GM21515 (cell line): ENCODE measurements at regions not wholly inside any gene's neighbourhood (a gene's known extent, or its start where the extent isn't known, plus 50 kb on each side); places are given as distances from the start of the nearest gene placed in this dataset.
"Not testable (repeated sequence)": the region's sequence is repeated elsewhere in the genome, so short reads cannot be mapped to it uniquely, and the experiment has no call there.

ENCODE experiments used
- ATAC-seq: cut with Tn5 transposase; IDR thresholded peaks from one replicate; pipeline ENCODE4 v1.9.1; 2021; ENCODE audit not compliant: unreplicated experiment

GRCh38 chr4:131367441-131367840 lies 1781.7 kb upstream of the PCDH10 start:
- ATAC-seq: no peak

GRCh38 chr4:131370846-131371245 lies 1778.2 kb upstream of the PCDH10 start:
- ATAC-seq: no peak

- no peak for ATAC-seq
Observed at GRCh38 chr4:131381055-131381454, 1768.0 kb upstream of the PCDH10 start.

GRCh38 chr4:131382839-131383238 lies 1766.3 kb upstream of the PCDH10 start:
- no peak for ATAC-seq

- no peak for ATAC-seq
Observed at GRCh38 chr4:131388277-131388676, 1760.8 kb upstream of the PCDH10 start.

GRCh38 chr4:131408102-131408501 lies 1741.0 kb upstream of the PCDH10 start:
- ATAC-seq: no peak

- ATAC-seq: no peak
Observed at GRCh38 chr4:131411393-131411792, 1737.7 kb upstream of the PCDH10 start.

GRCh38 chr4:131419147-131419546 lies 1729.9 kb upstream of the PCDH10 start:
- ATAC-seq: no peak

GRCh38 chr4:131426023-131426758 lies 1722.9 kb upstream of the PCDH10 start:
- no peak for ATAC-seq

GRCh38 chr4:131427000-131427399 lies 1722.1 kb upstream of the PCDH10 start:
- ATAC-seq: no peak

- no peak for ATAC-seq
Observed at GRCh38 chr4:131430302-131430701, 1718.8 kb upstream of the PCDH10 start.

GRCh38 chr4:131441004-131441688 lies 1707.9 kb upstream of the PCDH10 start:
- ATAC-seq: no peak

- ATAC-seq: no peak
Observed at GRCh38 chr4:131447883-131448282, 1701.2 kb upstream of the PCDH10 start.

GRCh38 chr4:131450572-131451209 lies 1698.4 kb upstream of the PCDH10 start:
- ATAC-seq: no peak

- no peak for ATAC-seq
Observed at GRCh38 chr4:131459430-131460101, 1689.5 kb upstream of the PCDH10 start.

- ATAC-seq: no peak
Observed at GRCh38 chr4:131470360-131470759, 1678.7 kb upstream of the PCDH10 start.

- no peak for ATAC-seq
Observed at GRCh38 chr4:131488772-131489171, 1660.3 kb upstream of the PCDH10 start.

- not testable (repeated sequence) for ATAC-seq
Observed at GRCh38 chr4:131496211-131496610, 1652.9 kb upstream of the PCDH10 start.

GRCh38 chr4:131499141-131499873 lies 1649.8 kb upstream of the PCDH10 start:
- ATAC-seq: no peak

GRCh38 chr4:131509521-131509920 lies 1639.6 kb upstream of the PCDH10 start:
- ATAC-seq: no peak

- no peak for ATAC-seq
Observed at GRCh38 chr4:131526686-131527085, 1622.4 kb upstream of the PCDH10 start.
